SHP77 (cell line): ENCODE measurements at regions not wholly inside any gene's neighbourhood (a gene's known extent, or its start where the extent isn't known, plus 50 kb on each side); places are given as distances from the start of the nearest gene placed in this dataset.

Source experiments
- DNase-seq, 2 experiments: peaks; one replicate each; lab custom pipeline; 2025; lab: John Stamatoyannopoulos, UW

GRCh38 chr2:41851554-41851953 lies 196.3 kb upstream of the PKDCC start:
- no peak for DNase-seq

DNA sequence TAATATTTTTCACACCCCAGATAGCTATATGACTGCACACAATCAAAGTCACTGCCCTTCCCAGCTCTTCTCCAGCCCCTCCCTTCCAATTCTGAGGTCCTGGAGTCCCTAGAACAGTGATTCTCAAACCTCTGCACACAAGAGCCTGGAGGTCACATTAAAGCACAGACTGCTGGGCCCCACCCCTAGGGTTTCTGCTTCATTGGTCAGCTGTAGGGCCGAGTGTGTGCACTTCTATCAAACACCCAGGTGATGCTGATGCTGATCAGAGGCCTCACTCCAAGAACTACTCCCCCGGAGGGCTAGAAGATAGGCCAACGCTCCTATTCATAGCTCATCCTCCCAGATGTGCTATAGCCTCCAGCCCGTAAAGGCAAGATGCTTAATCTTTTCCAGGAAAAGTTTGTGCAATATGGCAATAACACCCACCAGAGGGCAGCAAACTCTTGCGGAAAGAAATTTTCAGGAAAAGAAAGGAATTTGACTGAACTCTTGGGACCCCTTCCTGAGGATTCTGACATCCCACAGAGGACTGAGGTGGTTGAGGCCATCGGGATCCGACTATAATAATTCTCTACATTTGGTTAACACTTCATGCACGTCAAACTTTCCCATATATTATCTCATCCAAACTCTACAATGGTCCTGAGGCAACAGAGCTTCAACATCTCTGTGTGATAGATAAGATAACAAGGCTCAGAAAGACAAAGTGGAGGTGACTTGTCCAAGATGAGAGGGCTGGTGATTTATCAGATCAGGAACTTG lies 194.2 kb upstream of the PKDCC start:
- peak; percentile 37 to 41 for DNase-seq

GRCh38 chr2:41854227-41854626 lies 193.6 kb upstream of the PKDCC start:
- no peak for DNase-seq

- no peak for DNase-seq
These were observed 190.9 kb upstream of the PKDCC start for GRCh38 chr2:41856946-41857345.

DNA sequence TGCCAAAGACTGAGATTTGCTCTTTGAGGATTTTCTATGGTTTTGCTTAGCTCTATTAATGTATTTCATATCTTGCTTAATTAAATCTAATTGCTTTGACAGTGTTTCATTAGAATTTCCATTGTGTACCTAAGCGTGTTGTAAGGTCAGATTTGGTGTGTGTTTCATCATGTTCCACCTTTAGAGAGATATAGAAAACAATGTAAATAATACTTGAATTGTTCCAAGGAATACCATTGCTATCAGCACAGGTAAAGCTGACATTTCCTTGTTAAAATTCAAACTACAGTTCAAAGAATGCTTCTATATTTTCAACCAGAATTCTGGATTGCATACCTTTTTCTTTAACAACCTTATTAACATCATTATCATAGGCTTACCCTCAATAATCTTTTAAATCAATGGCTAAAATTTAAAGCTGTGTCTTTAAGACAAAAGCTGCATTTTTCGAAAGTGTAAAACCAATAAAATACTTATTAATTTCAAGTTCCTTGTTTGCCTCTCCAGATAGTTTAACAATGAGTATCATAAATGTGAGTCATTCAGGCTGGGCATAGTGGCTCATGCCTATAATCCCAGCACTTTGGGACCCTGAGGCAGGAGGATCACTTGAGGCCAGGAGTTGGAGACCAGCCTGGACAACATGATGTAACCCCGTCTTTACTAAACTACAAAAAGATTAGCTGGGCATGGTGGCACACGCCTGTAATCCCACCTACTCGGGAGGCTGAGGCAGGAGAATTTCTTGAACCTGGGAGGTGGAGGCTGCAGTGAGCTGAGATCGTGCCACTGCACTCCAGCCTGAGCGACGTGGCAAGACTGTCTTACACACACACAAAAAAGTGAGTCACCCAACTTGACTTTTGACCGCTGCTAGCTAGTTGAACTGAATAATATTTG lies 188.0 kb upstream of the PKDCC start:
- DNase-seq: no peak

DNA sequence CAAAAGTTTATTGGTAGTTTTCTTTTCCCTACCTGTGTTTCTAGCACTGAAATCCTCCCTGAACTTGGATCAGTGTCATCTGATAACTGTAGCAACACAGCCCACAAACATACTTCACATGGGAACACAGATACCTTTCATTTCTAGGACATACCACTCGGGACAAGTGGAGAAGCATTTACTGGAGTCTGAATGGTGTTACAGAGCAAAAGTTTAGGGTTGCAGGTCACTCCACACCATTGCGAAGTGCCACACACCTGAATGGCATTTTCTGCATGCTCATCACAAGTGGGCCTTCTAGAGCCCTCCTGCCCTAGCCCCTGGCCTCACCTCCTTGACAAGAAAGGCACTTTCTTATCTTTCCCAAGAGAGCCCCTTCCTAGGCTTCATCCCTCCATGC lies 184.8 kb upstream of the PKDCC start:
- DNase-seq: no peak

DNA sequence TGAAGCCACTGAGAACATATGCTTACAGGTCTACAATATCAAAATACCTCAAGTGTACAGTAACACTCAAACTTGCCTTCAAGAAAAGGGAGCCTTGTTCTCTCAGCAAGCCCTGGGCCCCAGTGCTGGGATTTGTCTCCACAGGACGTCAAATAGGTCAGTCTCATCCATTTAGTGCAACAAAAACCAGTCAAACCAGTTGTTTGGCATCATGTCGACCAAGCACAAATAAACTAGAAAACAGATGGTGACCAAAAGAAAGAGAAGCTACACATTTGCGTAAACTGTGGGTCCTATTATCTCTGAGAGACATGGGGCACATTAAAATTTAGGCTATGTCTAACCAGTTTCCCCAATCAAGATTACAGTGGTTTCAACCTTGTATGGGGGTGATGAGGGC lies 182.6 kb upstream of the PKDCC start:
- no peak for DNase-seq

DNA sequence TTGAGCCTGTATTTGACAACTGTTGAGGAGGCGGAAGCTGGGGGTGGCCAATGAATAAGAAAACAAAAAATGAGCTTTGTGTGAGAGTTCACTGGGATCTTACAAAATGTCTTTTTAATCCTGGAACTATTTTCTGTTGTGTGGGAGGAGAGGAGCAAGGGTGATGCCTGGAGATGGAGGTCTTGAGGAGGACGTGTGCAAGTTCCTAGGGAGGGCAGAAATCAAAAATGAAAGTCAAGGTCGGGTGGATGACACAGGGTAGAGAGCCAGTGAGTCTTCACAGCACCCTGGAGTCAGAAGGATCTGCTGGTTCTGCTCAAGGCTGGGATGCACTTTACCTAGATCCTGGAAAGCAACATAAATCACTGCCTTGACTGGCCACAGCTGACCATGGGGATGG lies 180.3 kb upstream of the PKDCC start:
- DNase-seq: no peak

DNA sequence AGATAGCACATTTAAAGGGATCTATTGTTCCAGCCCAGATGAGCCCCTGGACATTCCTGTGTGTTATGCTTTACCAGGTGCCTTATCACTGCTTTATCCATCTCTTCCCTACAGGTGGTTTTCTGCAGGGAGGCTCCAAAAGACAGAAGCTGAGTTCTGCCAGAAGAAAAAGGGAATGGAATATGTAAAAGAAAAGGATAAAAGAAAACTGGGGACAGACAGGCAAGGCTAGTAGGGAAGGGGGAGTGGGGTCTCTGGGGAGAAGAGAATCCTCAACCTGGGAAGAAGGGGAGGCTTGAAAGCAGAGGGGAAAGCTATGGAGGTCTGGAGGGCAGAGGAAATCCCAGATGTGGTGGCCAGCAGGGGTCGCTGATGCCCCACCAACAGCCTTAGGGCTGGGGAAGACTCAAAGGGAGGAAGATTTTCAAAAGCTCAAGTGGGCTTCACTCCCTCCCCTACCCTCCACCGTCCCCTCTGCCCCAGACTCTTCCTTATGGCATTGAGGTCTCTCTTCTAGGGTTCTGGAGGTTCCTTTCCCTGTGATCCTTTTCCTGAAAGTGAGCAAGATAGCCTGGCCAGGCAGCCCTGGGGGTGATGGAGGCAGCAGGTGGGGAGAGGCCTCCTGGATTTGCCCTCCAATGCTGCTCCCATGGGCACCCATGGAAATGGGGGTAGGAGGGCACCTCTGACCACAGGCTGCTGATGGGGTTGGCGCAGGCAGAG lies 178.1 kb upstream of the PKDCC start:
- DNase-seq: peak; percentile 29 to 43

- no peak for DNase-seq
These were observed 177.6 kb upstream of the PKDCC start for GRCh38 chr2:41870265-41870585.

DNA sequence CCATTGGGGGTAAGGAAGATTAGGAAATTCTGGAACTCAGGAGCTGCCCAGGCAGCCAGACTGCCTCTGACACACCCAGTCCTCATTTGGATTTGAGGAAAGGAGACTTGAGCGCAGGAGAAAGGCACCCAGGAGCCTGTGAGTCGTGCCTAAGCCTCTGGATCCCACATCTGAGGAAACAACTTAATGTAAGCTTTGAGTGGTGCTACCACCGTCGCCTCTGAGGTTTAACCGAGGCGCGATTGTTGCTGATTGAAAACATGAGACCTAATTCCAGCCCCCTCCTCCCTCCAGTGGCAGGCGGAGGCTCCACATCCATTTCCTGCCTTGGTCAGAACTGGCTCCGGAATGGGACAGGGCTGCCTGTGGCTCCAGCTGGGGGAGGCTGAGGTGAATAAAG lies 176.7 kb upstream of the PKDCC start:
- no peak for DNase-seq

- DNase-seq: no peak
These were observed 175.2 kb upstream of the PKDCC start for GRCh38 chr2:41872646-41873045.

DNA sequence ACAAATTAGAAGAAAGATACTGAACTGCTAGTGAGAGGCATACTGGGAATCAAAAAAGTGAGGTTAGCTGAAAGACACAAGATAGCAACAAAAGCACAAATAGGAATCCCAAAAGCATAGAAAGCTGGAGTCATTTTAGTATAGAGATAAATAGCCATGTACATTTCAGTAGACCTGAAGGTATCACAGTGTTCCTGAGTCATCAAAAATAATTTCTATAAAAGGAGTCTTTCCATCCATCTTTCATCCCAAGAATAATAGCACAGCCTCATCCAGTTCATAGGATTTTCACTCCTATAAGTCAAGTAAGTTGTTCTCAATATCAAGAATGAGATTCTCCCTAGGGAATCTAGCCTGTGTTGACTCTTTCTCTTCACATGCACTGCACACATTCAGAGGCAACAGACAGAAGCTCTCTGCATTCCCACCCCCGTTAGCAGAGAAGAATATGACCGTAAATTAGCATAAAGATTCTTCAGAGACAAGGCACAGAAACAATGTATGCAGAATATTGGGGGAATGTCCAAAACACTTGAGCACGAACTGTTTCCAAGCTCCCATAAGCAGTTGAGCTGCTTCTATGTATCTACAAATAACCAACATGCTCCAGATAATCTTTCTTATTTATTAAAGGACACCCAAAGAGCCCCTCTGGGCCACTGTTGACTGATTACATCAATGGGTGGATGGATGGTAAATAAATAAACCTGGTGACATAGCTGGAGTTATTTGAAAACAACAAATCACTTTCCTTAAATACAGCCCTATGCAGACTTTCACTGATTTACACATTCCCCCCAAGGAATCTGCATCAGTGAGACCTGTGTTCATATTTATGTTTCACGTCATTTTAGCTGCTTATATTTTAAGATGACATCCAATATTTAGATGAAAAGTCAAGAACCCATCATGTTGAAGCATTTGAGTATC lies 174.5 kb upstream of the PKDCC start:
- no peak for DNase-seq

- no peak for DNase-seq
These were observed 170.6 kb upstream of the PKDCC start for GRCh38 chr2:41877114-41877678.

DNA sequence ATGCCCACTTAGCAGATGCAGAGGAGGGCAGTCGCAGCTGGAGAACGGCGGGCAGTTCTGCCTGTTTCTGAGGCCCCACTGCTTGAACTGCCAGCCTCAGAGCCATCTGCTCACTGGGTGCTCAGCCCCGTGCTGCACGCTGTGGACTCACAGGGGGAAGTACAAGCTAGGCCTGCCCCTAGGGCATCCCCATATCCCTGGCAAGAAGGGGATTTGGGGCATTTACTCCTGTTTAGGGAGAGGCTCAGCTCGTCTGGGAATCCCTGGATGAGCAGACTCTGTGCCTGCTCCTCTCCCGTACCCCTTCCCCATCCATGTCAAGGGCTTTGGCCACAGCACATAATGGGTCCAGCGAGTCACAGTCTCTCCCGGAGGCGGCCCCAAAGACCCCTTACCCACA lies 169.8 kb upstream of the PKDCC start:
- DNase-seq: no peak

DNA sequence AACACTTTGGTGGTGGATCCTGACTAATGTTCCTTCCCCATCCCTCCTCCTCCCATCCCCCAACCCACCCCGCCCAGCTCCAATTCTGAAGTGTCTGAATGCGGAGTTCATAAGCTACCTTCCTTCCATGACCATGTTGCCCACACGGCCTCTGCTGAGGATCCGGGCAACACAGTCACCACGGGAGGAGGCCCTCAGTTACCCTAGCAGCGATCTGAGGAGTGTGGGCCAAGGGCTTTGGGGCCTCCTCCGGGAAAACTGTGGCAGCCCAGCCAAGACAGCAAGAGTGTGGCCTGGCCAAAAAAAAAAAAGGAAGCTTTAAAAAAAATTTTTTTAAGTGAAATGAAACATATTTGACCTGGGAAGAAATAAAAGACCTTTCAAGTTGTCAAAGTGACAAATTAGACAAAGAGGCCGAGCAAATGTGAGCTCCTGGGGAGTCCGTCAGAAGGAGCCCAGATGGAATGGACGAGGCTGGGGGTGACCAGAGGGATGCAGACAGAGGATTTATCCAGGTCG lies 169.0 kb upstream of the PKDCC start:
- no peak for DNase-seq

- no peak for DNase-seq
These were observed 168.4 kb upstream of the PKDCC start for GRCh38 chr2:41879235-41879916.

DNA sequence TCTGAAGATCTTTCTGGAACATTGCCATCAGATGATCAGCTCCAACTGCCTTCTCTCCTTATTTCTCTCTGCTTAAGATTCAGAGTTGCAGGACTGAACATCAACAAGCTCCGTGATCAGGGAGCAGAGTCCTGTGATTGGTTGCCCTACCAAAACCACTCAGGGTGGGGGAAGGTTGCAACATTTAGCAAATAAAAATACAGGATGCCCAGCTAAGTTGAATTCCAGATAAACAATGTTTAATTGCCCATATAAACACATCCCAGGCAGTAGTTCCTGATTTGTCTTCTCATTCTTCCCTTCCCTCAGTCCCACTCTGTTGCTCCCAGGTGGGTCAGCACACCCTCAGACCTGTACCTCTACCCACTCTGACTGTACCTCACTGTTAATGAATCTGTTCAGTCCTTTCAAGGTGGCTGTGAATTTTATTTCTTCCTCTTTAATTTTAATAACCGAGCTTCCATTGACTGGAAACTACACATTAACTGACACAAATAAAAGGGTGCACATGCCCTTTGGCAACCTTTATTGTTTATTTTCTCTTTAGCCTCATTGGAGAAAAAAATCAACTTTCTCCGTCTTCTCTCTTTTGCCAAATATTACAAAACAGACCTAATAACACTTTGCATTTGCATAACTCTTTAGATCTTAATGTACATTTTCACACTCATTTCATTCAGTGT lies 167.1 kb upstream of the PKDCC start:
- no peak for DNase-seq

GRCh38 chr2:41881249-41881648 lies 166.6 kb upstream of the PKDCC start:
- no peak for DNase-seq

DNA sequence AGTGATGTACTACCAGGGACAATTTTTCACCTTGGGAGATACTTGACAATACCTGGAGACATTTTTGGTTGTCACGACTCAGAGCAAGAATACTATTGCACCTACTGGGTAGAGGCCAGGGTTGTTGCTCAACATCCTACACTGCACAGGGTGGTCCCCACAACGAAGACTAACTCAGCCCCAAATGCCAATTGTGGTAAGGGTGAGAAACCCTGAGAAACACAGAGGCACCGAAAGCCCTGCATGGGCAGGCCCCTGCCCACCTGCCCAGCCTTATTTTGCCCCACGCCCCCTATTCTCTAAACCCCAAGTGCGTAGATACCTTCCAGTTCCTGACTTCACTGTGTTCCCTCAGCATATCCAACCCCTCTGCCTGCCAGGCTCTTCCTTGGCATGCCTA lies 163.1 kb upstream of the PKDCC start:
- no peak for DNase-seq
